ENCODE measurements at regions not wholly inside any gene's neighbourhood (a gene's known extent, or its start where the extent isn't known, plus 50 kb on each side); places are given as distances from the start of the nearest gene placed in this dataset.

DNA sequence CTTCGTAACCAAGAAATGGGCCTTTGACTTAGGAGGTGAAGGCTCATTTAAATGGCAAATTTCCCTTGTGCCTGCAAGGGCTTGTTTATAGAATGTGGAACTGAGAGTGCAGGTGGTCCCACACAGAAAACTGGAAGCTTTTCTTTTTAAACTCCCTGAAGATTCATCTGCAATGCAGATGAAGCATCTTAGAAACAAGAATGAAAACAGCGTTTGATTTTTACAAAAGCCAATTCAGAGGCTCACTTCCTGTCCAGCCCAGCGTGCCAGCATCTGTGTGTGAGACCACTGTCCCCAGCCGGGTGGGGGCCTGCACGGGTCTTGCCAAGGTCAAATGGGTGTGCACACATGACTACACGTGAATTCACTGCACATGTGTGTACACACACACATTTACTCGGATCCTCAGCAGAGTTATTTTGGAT lies 94.7 kb downstream of the LINGO1 start:
- intact Hi-C loops (cut with micrococcal nuclease), result no loop called here
- Mint-ChIP-seq H3K4me3 (no peak overlapping the region), H3K27me3 (peaks cover 8% of the 10 kb centered on the region), H3K4me1 (ENCODE audit: low read depth) (peaks cover 4% of the 10 kb centered on the region), H3K27ac (no peak overlapping the region), H3K36me3 (no peaks in the 10 kb centered on the region), H3K9me3 (no peaks in the 10 kb centered on the region)
- CTCF ChIA-PET, result no interaction called here
- DNase-seq, result no peak
- POLR2A ChIA-PET, result no interaction called here

- H3K4me1 Mint-ChIP-seq (ENCODE audit: low read depth), result no peaks in the 10 kb centered on the region
- H3K27me3 Mint-ChIP-seq, result peaks cover 9% of the 10 kb centered on the region
- no peak for DNase-seq
- H3K27ac Mint-ChIP-seq, result no peak overlapping the region
- no peaks in the 10 kb centered on the region for H3K9me3 Mint-ChIP-seq
- no peak overlapping the region for H3K4me3 Mint-ChIP-seq
- H3K36me3 Mint-ChIP-seq, result no peaks in the 10 kb centered on the region
- ChIA-PET CTCF (no interaction called here), POLR2A (interaction anchor here (0.6 kb wide), 1 partner anchor 72 kb away, joined by 3 read pairs; no protein-coding TSS in a partner anchor)
- intact Hi-C loops (cut with micrococcal nuclease), result no loop called here
Observed at GRCh38 chr15:77537006-77537405, 95.7 kb downstream of the LINGO1 start.

DNA sequence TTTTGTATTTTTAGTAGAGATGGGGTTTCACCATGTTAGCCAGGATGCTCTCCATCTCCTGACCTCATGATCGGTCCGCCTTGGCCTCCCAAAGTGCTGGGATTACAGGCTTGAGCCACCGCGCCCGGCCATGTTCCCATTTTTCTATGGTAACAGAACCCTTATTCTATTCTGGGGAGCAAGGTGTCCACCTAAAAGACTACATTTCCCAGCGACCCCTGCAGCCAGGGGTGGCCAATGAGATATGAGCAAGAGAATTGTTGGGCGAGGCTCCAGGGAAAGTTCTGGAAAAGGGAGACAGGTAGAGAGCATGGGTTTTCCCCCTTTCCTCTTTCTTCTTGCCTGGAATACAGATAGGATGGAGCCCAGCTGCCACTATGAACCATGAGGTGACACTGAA lies 96.9 kb downstream of the LINGO1 start:
- Mint-ChIP-seq H3K27me3 (peaks cover 11% of the 10 kb centered on the region), H3K36me3 (no peaks in the 10 kb centered on the region), H3K4me3 (no peak overlapping the region), H3K9me3 (no peaks in the 10 kb centered on the region), H3K4me1 (ENCODE audit: low read depth) (no peaks in the 10 kb centered on the region), H3K27ac (no peak overlapping the region)
- intact Hi-C loops (cut with micrococcal nuclease), result no loop called here
- CTCF ChIA-PET, result interaction anchor here (0.6 kb wide), 1 partner anchor 416 kb away, joined by 3 read pairs; no protein-coding TSS in a partner anchor
- no peak for DNase-seq
- POLR2A ChIA-PET, result no interaction called here

Measured in activated CD4-positive, alpha-beta memory T cell treated with anti-CD3 and anti-CD28 coated beads for 36 hours (primary cell).